ENCODE measurements at regions not wholly inside any gene's neighbourhood (a gene's known extent, or its start where the extent isn't known, plus 50 kb on each side); places are given as distances from the start of the nearest gene placed in this dataset.

DNA sequence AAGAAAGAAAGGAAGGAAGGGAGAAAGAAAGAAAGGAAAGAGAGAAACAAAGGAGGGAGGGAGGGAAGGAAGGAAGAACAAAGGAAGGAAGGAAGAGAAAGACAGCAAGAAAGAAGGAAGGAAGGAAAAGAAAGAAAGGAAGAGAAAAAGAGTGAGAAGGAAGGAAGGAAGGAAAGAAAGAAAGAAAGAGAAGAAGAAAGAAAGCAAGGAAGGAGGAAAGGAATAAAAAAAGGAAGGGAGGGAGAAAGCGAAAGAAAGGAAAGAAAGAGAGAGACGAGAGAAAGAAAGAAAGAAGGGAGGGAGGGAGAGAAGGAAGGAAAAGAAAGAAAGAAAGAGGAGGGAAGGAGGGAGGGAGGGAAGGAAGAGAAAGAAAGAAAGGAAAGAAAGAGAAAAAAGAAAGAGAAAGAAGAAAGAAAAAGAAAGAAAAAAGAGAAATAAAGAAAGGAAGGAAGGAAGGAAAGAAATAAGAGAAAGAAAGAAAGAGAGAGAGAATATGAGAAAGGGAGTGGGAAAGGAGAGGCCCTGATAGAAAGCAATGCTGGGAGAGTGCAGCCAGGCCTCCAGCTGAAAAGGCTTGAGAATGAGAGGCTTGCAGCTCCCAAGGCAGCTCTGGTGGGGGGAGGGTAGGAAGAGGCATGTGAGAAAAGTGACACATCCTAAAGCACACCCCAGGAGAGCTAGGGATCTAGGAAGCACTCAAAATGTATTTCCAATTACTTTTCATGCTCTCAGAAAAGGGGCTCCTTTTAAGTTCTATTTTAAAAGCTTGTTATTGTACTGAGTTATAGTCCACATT is 134.0 kb upstream of the ZIC3 start:
- TF ChIP-seq CTCF (optimal IDR thresholded peaks at IDR 0.05 in 1 of 3, IDR thresholded peaks at IDR 0.05 in 1 of 3, conservative IDR thresholded peaks at IDR 0.05 in 1 of 3; ENCODE audit: extremely low read depth in 1 of 3, insufficient read depth in 2 of 3, low read length in 3 of 3) (no peak), EZH2 (IDR thresholded peaks at IDR 0.05; ENCODE audit: low read length) (no peak)

All from keratinocyte (primary cell).